Neural crest cell (in vitro differentiated cells): ENCODE measurements at regions not wholly inside any gene's neighbourhood (a gene's known extent, or its start where the extent isn't known, plus 50 kb on each side); places are given as distances from the start of the nearest gene placed in this dataset.
"Not testable (repeated sequence)": the region's sequence is repeated elsewhere in the genome, so short reads cannot be mapped to it uniquely, and the experiment has no call there.

Experiments used
- DNase-seq: peaks from one replicate; pipeline ENCODE4 v3.0.0; 2021; ENCODE audit warnings: low read depth, mixed read lengths, low spot score
- H3K27ac Mint-ChIP-seq: one replicate; pipeline ENCODE4 v1.8.0; 2021; ENCODE audit warnings: mild to moderate bottlenecking, mixed read lengths; ENCODE audit not compliant: unreplicated experiment
- H3K27me3 Mint-ChIP-seq: 2 replicates; pipeline ENCODE4 v1.8.0; 2021; ENCODE audit warnings: low read depth, mild to moderate bottlenecking, mixed read lengths
- H3K36me3 Mint-ChIP-seq: 2 replicates; pipeline ENCODE4 v1.8.0; 2021; ENCODE audit warnings: low read depth, mild to moderate bottlenecking, mixed read lengths
- H3K4me1 Mint-ChIP-seq: 2 replicates; pipeline ENCODE4 v1.8.0; 2021; ENCODE audit warnings: mixed read lengths
- H3K4me3 Mint-ChIP-seq: one replicate; pipeline ENCODE4 v1.8.0; 2021; ENCODE audit warnings: mild to moderate bottlenecking, mixed read lengths
- H3K9me3 Mint-ChIP-seq: 2 replicates; pipeline ENCODE4 v1.8.0; 2021; ENCODE audit warnings: mixed read lengths
- CTCF ChIP-seq: fragments of 200-600 bp; sonication (generic); conservative IDR thresholded peaks from 2 replicates; pipeline ENCODE4 v1.5.0; 2021; ENCODE audit warnings: antibody characterized with exemption, mild to moderate bottlenecking

GRCh38 chr4:181890911-181891310, 352.3 kb upstream of the TENM3 start:
- DNase-seq = no peak
- Mint-ChIP-seq H3K36me3 (no peaks in the 10 kb centered on the region), H3K27me3 (no peaks in the 10 kb centered on the region), H3K4me3 (no peak overlapping the region), H3K4me1 (no peaks in the 10 kb centered on the region), H3K9me3 (peaks cover 3% of the 10 kb centered on the region), H3K27ac (no peak overlapping the region)
- TF ChIP-seq CTCF = no peak

GRCh38 chr4:181896614-181897013, 346.6 kb upstream of the TENM3 start:
- Mint-ChIP-seq H3K27me3 (no peaks in the 10 kb centered on the region), H3K27ac (no peak overlapping the region), H3K4me1 (no peaks in the 10 kb centered on the region)

GRCh38 chr4:181897935-181898334, 345.3 kb upstream of the TENM3 start:
- Mint-ChIP-seq H3K27me3 (no peaks in the 10 kb centered on the region), H3K9me3 (peaks cover 4% of the 10 kb centered on the region), H3K4me1 (no peaks in the 10 kb centered on the region), H3K4me3 (no peak overlapping the region), H3K36me3 (peaks cover 4% of the 10 kb centered on the region), H3K27ac (no peak overlapping the region)
- TF ChIP-seq CTCF = no peak
- DNase-seq = no peak

More at GRCh38 chr4:181896614-181897013, 346.6 kb upstream of the TENM3 start:
- H3K36me3 Mint-ChIP-seq = no peaks in the 10 kb centered on the region
- H3K9me3 Mint-ChIP-seq = no peaks in the 10 kb centered on the region
- H3K4me3 Mint-ChIP-seq = no peak overlapping the region
- no peak for TF ChIP-seq CTCF
- no peak for DNase-seq

- DNase-seq, H3K27ac Mint-ChIP-seq, H3K4me3 Mint-ChIP-seq, H3K4me1 Mint-ChIP-seq, H3K27me3 Mint-ChIP-seq: not testable (repeated sequence)
- peaks cover 16% of the 10 kb centered on the region for H3K9me3 Mint-ChIP-seq
- peaks cover 10% of the 10 kb centered on the region for H3K36me3 Mint-ChIP-seq
These were observed 340.8 kb upstream of the TENM3 start for GRCh38 chr4:181902404-181902803.

GRCh38 chr4:181905708-181906107, 337.5 kb upstream of the TENM3 start:
- DNase-seq = no peak
- H3K27ac Mint-ChIP-seq = no peak overlapping the region
- no peaks in the 10 kb centered on the region for H3K27me3 Mint-ChIP-seq
- TF ChIP-seq CTCF = no peak
- H3K4me1 Mint-ChIP-seq = no peaks in the 10 kb centered on the region
- H3K36me3 Mint-ChIP-seq = peaks cover 10% of the 10 kb centered on the region
- H3K9me3 Mint-ChIP-seq = peaks cover 16% of the 10 kb centered on the region
- no peak overlapping the region for H3K4me3 Mint-ChIP-seq

- Mint-ChIP-seq H3K27ac (no peak overlapping the region), H3K36me3 (peaks cover 9% of the 10 kb centered on the region), H3K27me3 (no peaks in the 10 kb centered on the region), H3K9me3 (peaks cover 19% of the 10 kb centered on the region), H3K4me3 (no peak overlapping the region), H3K4me1 (no peaks in the 10 kb centered on the region)
- DNase-seq = no peak
- TF ChIP-seq CTCF = no peak
These were observed 335.0 kb upstream of the TENM3 start for GRCh38 chr4:181908168-181908567.
